ENCODE measurements at regions not wholly inside any gene's neighbourhood (a gene's known extent, or its start where the extent isn't known, plus 50 kb on each side); places are given as distances from the start of the nearest gene placed in this dataset.

- no peak for TF ChIP-seq CTCF (IDR thresholded peaks at IDR 0.05)
- Histone ChIP-seq H3K4me1 (ENCODE audit: low read depth) (no peaks in the 10 kb centered on the region), H3K4me3 (no peak overlapping the region), H3K9me3 (no peaks in the 10 kb centered on the region), H3K36me3 (ENCODE audit: low read depth) (no peaks in the 10 kb centered on the region)
- no peak for DNase-seq
- intact Hi-C loops (cut with DNase I, micrococcal nuclease): no loop called here
- no peak for ATAC-seq
Observed at GRCh38 chr21:27196651-27197050, 229.8 kb upstream of the ADAMTS5 start.

GRCh38 chr21:27192281-27192949, 225.5 kb upstream of the ADAMTS5 start:
- no peak for ATAC-seq
- Histone ChIP-seq H3K9me3 (no peaks in the 10 kb centered on the region), H3K36me3 (ENCODE audit: low read depth) (no peaks in the 10 kb centered on the region), H3K4me3 (no peak overlapping the region), H3K4me1 (ENCODE audit: low read depth) (no peaks in the 10 kb centered on the region)
- no peak for DNase-seq
- TF ChIP-seq CTCF (IDR thresholded peaks at IDR 0.05): no peak
- intact Hi-C loops (cut with DNase I, micrococcal nuclease): no loop called here

DNA sequence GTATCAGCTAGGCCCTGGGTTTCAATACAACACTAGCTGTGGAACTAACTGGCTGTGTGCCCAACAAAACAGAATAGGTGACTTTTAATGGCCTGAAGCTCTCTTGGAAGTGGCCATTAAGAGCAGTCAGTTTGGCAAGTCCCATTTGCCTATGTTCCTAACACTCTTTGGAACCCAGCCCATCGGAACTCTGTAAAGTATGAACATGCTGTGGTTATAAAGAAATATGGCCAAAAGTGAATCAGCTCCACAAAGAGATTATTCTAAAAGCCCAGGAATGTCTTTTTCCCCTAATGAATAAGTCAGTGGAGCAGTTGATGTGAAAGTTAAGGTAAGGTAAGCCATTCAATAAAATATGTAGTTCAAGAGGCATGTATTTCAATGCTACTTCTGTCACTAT, 223.7 kb upstream of the ADAMTS5 start:
- no peak for TF ChIP-seq CTCF (IDR thresholded peaks at IDR 0.05)
- DNase-seq: no peak
- Histone ChIP-seq H3K9me3 (no peaks in the 10 kb centered on the region), H3K4me3 (no peak overlapping the region), H3K4me1 (ENCODE audit: low read depth) (no peaks in the 10 kb centered on the region), H3K36me3 (ENCODE audit: low read depth) (no peaks in the 10 kb centered on the region)
- no peak for ATAC-seq
- intact Hi-C loops (cut with DNase I, micrococcal nuclease): no loop called here

DNA sequence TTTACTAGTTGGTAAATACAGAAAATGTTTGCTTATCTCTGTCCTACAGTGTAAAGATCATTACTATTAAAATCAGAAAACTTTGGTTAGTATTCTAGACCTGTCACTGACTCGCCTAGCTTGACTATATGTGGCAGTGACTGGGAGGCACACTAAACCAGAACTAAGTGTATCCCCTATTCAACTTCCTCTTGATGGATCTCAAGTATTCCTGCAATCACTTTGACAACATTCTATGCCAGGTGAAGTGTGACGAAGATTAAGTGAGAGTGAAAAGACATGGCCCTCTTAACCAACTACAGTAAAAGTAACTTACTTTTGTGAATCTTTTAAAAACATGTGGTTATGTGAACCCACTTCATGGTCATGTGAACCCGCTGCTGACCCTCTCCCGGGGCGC, 223.0 kb upstream of the ADAMTS5 start:
- H3K4me3 ChIP-seq: no peak overlapping the region
- no peak for ATAC-seq
- TF ChIP-seq CTCF (IDR thresholded peaks at IDR 0.05): no peak
- H3K9me3 ChIP-seq: no peaks in the 10 kb centered on the region
- H3K4me1 ChIP-seq (ENCODE audit: low read depth): no peaks in the 10 kb centered on the region
- no peak for DNase-seq
- no peaks in the 10 kb centered on the region for H3K36me3 ChIP-seq (ENCODE audit: low read depth)
- intact Hi-C loops (cut with DNase I, micrococcal nuclease): no loop called here

- Histone ChIP-seq H3K9me3 (no peaks in the 10 kb centered on the region), H3K36me3 (ENCODE audit: low read depth) (no peaks in the 10 kb centered on the region), H3K4me1 (ENCODE audit: low read depth) (no peaks in the 10 kb centered on the region), H3K4me3 (no peak overlapping the region)
- ATAC-seq (no peak), DNase-seq (no peak)
- intact Hi-C loops (cut with DNase I, micrococcal nuclease): no loop called here
- no peak for TF ChIP-seq CTCF (IDR thresholded peaks at IDR 0.05)
Observed at GRCh38 chr21:27173053-27173452, 206.2 kb upstream of the ADAMTS5 start.

DNA sequence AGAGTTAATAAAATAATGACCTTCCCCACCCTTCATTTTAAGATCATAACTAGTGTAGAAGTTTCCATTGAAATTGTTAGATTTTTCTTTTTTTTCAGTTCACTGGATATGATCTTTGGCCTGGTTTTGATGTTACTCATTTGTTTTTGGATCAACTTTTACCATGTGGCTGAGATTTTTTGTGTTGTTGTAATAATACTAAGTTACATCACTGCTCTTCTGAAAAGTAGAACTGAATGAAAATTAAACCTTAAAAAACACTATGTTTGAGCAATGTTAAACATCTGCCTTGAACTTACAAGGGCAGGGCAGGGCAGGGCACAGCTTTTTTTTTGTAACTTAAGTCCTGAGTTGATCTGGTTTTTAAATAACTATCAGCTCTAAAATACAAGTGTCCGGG, 204.8 kb upstream of the ADAMTS5 start:
- H3K9me3 ChIP-seq: no peaks in the 10 kb centered on the region
- ATAC-seq: no peak
- intact Hi-C loops (cut with DNase I, micrococcal nuclease): no loop called here
- H3K36me3 ChIP-seq (ENCODE audit: low read depth): no peaks in the 10 kb centered on the region
- TF ChIP-seq CTCF (IDR thresholded peaks at IDR 0.05): no peak
- H3K4me3 ChIP-seq: no peak overlapping the region
- DNase-seq: no peak
- no peaks in the 10 kb centered on the region for H3K4me1 ChIP-seq (ENCODE audit: low read depth)
